Mesenchymal stem cell (in vitro differentiated cells and primary cell): ENCODE measurements at regions not wholly inside any gene's neighbourhood (a gene's known extent, or its start where the extent isn't known, plus 50 kb on each side); places are given as distances from the start of the nearest gene placed in this dataset.
"Not testable (repeated sequence)": the region's sequence is repeated elsewhere in the genome, so short reads cannot be mapped to it uniquely, and the experiment has no call there.

ENCODE experiments used
- DNase-seq: peaks from one replicate; pipeline ENCODE4 v3.0.0-alpha.2; 2013
- H2AFZ ChIP-seq: one replicate; pipeline ENCODE4 v1.6.1; 2013; ENCODE audit warnings: low read depth, mild to moderate bottlenecking, control low read depth, inconsistent platforms, low read length, moderate library complexity
- H2AK5ac ChIP-seq: 2 replicates; pipeline ENCODE4 v1.6.1; 2013; ENCODE audit warnings: low read length, moderate library complexity, mild to moderate bottlenecking, inconsistent platforms; ENCODE audit not compliant: severe bottlenecking
- H2BK120ac ChIP-seq: one replicate; pipeline ENCODE4 v1.6.1; 2013; ENCODE audit warnings: low read depth, mild to moderate bottlenecking, inconsistent platforms, low read length, moderate library complexity
- H2BK12ac ChIP-seq, 2 experiments: one replicate each; pipeline ENCODE4 v1.6.1; 2013; ENCODE audit warnings: inconsistent platforms in 2 of 2, low read length in 2 of 2, mild to moderate bottlenecking in 2 of 2, moderate library complexity in 2 of 2, control low read depth in 1 of 2
- H2BK15ac ChIP-seq: one replicate; pipeline ENCODE4 v1.6.1; 2013; ENCODE audit warnings: mild to moderate bottlenecking, low read depth, inconsistent platforms; ENCODE audit not compliant: poor library complexity, severe bottlenecking
- H2BK5ac ChIP-seq: 2 replicates; pipeline ENCODE4 v1.6.1; 2013; ENCODE audit warnings: low read depth, mild to moderate bottlenecking, low read length, control low read depth, inconsistent platforms; ENCODE audit not compliant: poor library complexity, severe bottlenecking
- H3K14ac ChIP-seq, 2 experiments: one replicate each; pipeline ENCODE4 v1.6.1; 2013; ENCODE audit warnings: inconsistent platforms in 2 of 2, low read length in 2 of 2, control low read depth in 1 of 2, mild to moderate bottlenecking in 1 of 2, moderate library complexity in 1 of 2
- H3K18ac ChIP-seq, 2 experiments: one replicate each; pipeline ENCODE4 v1.6.1; 2013; ENCODE audit warnings: inconsistent platforms in 2 of 2, low read length in 2 of 2, control low read depth in 1 of 2, low read depth in 1 of 2, mild to moderate bottlenecking in 1 of 2
- H3K23ac ChIP-seq, 2 experiments: one replicate each; pipeline ENCODE4 v1.6.1; 2013; ENCODE audit warnings: inconsistent platforms in 2 of 2, low read length in 2 of 2, mild to moderate bottlenecking in 2 of 2, moderate library complexity in 2 of 2, control low read depth in 1 of 2
- H3K27ac ChIP-seq: 2 replicates; pipeline ENCODE4 v1.5.1; 2013; ENCODE audit warnings: mild to moderate bottlenecking, moderate library complexity, low read length, control low read depth, inconsistent platforms; ENCODE audit not compliant: poor library complexity, severe bottlenecking
- H3K27me3 ChIP-seq, 2 experiments: 2 replicates each; pipeline versions ENCODE4 v1.6.1 to v1.7.0; 2013; ENCODE audit warnings: low read length in 2 of 2, mild to moderate bottlenecking in 2 of 2, moderate library complexity in 2 of 2, control low read depth in 1 of 2, inconsistent platforms in 1 of 2; ENCODE audit not compliant: control insufficient read depth in 1 of 2, insufficient read depth in 1 of 2
- H3K36me3 ChIP-seq, 2 experiments: 2 replicates each; pipeline versions ENCODE4 v1.6.1 to v1.7.0; 2013; ENCODE audit warnings: low read length in 2 of 2, control low read depth in 1 of 2, inconsistent platforms in 1 of 2, low read depth in 1 of 2, mild to moderate bottlenecking in 1 of 2; ENCODE audit not compliant: insufficient read depth in 2 of 2, control insufficient read depth in 1 of 2
- H3K4ac ChIP-seq, 2 experiments: one replicate each; pipeline ENCODE4 v1.6.1; 2013; ENCODE audit warnings: inconsistent platforms in 2 of 2, low read length in 2 of 2, mild to moderate bottlenecking in 2 of 2, moderate library complexity in 2 of 2, control low read depth in 1 of 2, low read depth in 1 of 2
- H3K4me1 ChIP-seq: 2 replicates; pipeline ENCODE4 v1.6.1; 2013; ENCODE audit warnings: low read depth, low read length, control low read depth; ENCODE audit not compliant: control insufficient read depth, insufficient read depth
- H3K4me2 ChIP-seq: 2 replicates; pipeline ENCODE4 v1.6.1; 2013; ENCODE audit warnings: low read length, mild to moderate bottlenecking, inconsistent platforms; ENCODE audit not compliant: poor library complexity, severe bottlenecking
- H3K4me3 ChIP-seq, 2 experiments: 2 replicates each; pipeline versions ENCODE4 v1.5.1 to v1.7.0; 2013; ENCODE audit warnings: low read length in 2 of 2, mild to moderate bottlenecking in 2 of 2, control low read depth in 1 of 2, low read depth in 1 of 2; ENCODE audit not compliant: insufficient read depth in 1 of 2
- H3K79me1 ChIP-seq: replicated peaks from 2 replicates; pipeline ENCODE4 v1.6.1; 2013; ENCODE audit warnings: mild to moderate bottlenecking, control low read depth, low read length, inconsistent platforms; ENCODE audit not compliant: poor library complexity, severe bottlenecking
- H3K9ac ChIP-seq: 2 replicates; pipeline ENCODE4 v1.7.0; 2013; ENCODE audit warnings: mild to moderate bottlenecking, low read length, moderate library complexity
- H3K9me3 ChIP-seq: 2 replicates; pipeline ENCODE4 v1.7.0; 2013; ENCODE audit warnings: mild to moderate bottlenecking, low read length; ENCODE audit not compliant: control insufficient read depth
- H4K8ac ChIP-seq: one replicate; pipeline ENCODE4 v1.6.1; 2013; ENCODE audit warnings: inconsistent platforms, mild to moderate bottlenecking, low read length, moderate library complexity
- H4K91ac ChIP-seq: one replicate; pipeline ENCODE4 v1.6.1; 2013; ENCODE audit warnings: mild to moderate bottlenecking, low read length, inconsistent platforms
- WGBS: methylation state at CpG from one replicate; pipeline ENCODE4 v1.1.7; 2013; ENCODE audit warnings: mixed read lengths; 5-methylcytosine and 5-hydroxymethylcytosine counted together

GRCh38 chr2:110335415-110336049, 123.2 kb upstream of the MTLN start:
- not testable (repeated sequence) for H3K14ac ChIP-seq, H3K79me1 ChIP-seq, H3K18ac ChIP-seq, H2AFZ ChIP-seq, H4K8ac ChIP-seq, H2BK120ac ChIP-seq, H3K9ac ChIP-seq, H3K4me1 ChIP-seq, DNase-seq, H3K4me2 ChIP-seq, H3K9me3 ChIP-seq, H3K4me3 ChIP-seq, H4K91ac ChIP-seq, H2BK12ac ChIP-seq, H2AK5ac ChIP-seq, H3K23ac ChIP-seq, H2BK5ac ChIP-seq, H2BK15ac ChIP-seq, H3K36me3 ChIP-seq, H3K4ac ChIP-seq, H3K27ac ChIP-seq, H3K27me3 ChIP-seq
- WGBS: no CpG with 5 or more reads among the region's 10 CpGs

GRCh38 chr2:110333114-110334095, 121.1 kb upstream of the MTLN start:
- H4K91ac ChIP-seq, H3K36me3 ChIP-seq, DNase-seq, H2BK120ac ChIP-seq, H3K27ac ChIP-seq, H3K4me2 ChIP-seq, H2BK15ac ChIP-seq, H3K4me3 ChIP-seq, H3K23ac ChIP-seq, H3K9me3 ChIP-seq, H3K27me3 ChIP-seq, H2AFZ ChIP-seq, H2AK5ac ChIP-seq, H3K9ac ChIP-seq, H2BK5ac ChIP-seq, H3K14ac ChIP-seq, H2BK12ac ChIP-seq, H3K4ac ChIP-seq, H4K8ac ChIP-seq, H3K79me1 ChIP-seq, H3K18ac ChIP-seq, H3K4me1 ChIP-seq: not testable (repeated sequence)
- no CpG with 5 or more reads among the region's 18 CpGs for WGBS

- H3K27me3 ChIP-seq, H3K18ac ChIP-seq, H2AK5ac ChIP-seq, H3K36me3 ChIP-seq, H3K4ac ChIP-seq, H3K79me1 ChIP-seq, H3K27ac ChIP-seq, H3K23ac ChIP-seq, H3K4me1 ChIP-seq, H3K14ac ChIP-seq, H3K4me2 ChIP-seq, H2AFZ ChIP-seq, H2BK120ac ChIP-seq, H4K8ac ChIP-seq, H2BK12ac ChIP-seq, H3K9me3 ChIP-seq, H4K91ac ChIP-seq, H3K4me3 ChIP-seq, DNase-seq, H2BK5ac ChIP-seq, H3K9ac ChIP-seq, H2BK15ac ChIP-seq: not testable (repeated sequence)
- WGBS: no CpG with 5 or more reads among the region's 10 CpGs
Measured at GRCh38 chr2:110331625-110332024, 119.3 kb upstream of the MTLN start.

- not testable (repeated sequence) for H3K9me3 ChIP-seq, H3K14ac ChIP-seq, H2AFZ ChIP-seq, DNase-seq, H2BK120ac ChIP-seq, H4K91ac ChIP-seq, H2BK12ac ChIP-seq, H3K36me3 ChIP-seq, H3K27me3 ChIP-seq, H3K4me2 ChIP-seq, H2BK5ac ChIP-seq, H3K18ac ChIP-seq, H3K27ac ChIP-seq, H4K8ac ChIP-seq, H3K23ac ChIP-seq, H3K4me1 ChIP-seq, H3K4ac ChIP-seq, H3K4me3 ChIP-seq, H2BK15ac ChIP-seq, H2AK5ac ChIP-seq, H3K79me1 ChIP-seq, H3K9ac ChIP-seq
- WGBS: no CpG with 5 or more reads among the region's 10 CpGs
Measured at GRCh38 chr2:110329760-110330159, 117.4 kb upstream of the MTLN start.
